IMR-90 (cell line): ENCODE measurements at regions not wholly inside any gene's neighbourhood (a gene's known extent, or its start where the extent isn't known, plus 50 kb on each side); places are given as distances from the start of the nearest gene placed in this dataset.

ENCODE experiments used
- ATAC-seq: fragments of 200-7000 bp; cut with Tn5 transposase; 2 replicates; pipeline ENCODE4 v1.9.1; 2020; ENCODE audit warnings: low read depth, mild to moderate bottlenecking, moderate library complexity
- BruUV-seq: library from RNA; stranded (reverse); fragments of 400-500 nt; replicated peaks from 2 replicates; lab custom pipeline; 2021; lab: Mats Ljungman, UMichigan
- CTCF ChIA-PET: fragments of 300-600 bp; formaldehyde crosslinking; extraction: SDS; loops from one replicate; lab custom pipeline; 2021; ENCODE audit warnings: antibody characterized with exemption; lab: Yijun Ruan, JAX
- POLR2A ChIA-PET: fragments of 300-600 bp; sonication (Branson Sonifier 250); formaldehyde crosslinking; loops from one replicate; lab custom pipeline; 2022; ENCODE audit warnings: antibody characterized with exemption; ENCODE audit not compliant: unreplicated experiment; lab: Charles Lee
- DNase-seq: peaks from one replicate; pipeline ENCODE4 v3.0.0; 2013
- H2AFZ ChIP-seq: replicated peaks from 2 replicates; pipeline ENCODE3; 2013; ENCODE audit warnings: low read length, mild to moderate bottlenecking; ENCODE audit not compliant: poor library complexity
- H2AK5ac ChIP-seq: 2 replicates; pipeline ENCODE4 v1.6.1; 2013; ENCODE audit warnings: low read depth, low read length, inconsistent platforms
- H2AK9ac ChIP-seq: replicated peaks from 2 replicates; pipeline ENCODE3; 2013; ENCODE audit warnings: mild to moderate bottlenecking, low read depth, low read length, moderate library complexity; ENCODE audit not compliant: poor library complexity
- H2BK120ac ChIP-seq: 2 replicates; pipeline ENCODE4 v1.6.1; 2013; ENCODE audit warnings: low read depth, low read length, inconsistent platforms
- H2BK15ac ChIP-seq: 3 replicates; pipeline ENCODE4 v1.6.1; 2013; ENCODE audit warnings: low read depth, low read length, inconsistent platforms
- H2BK20ac ChIP-seq: 2 replicates; pipeline ENCODE4 v1.6.1; 2013; ENCODE audit warnings: low read depth, mild to moderate bottlenecking, inconsistent platforms, low read length, moderate library complexity
- H2BK5ac ChIP-seq: 2 replicates; pipeline ENCODE4 v1.6.1; 2013; ENCODE audit warnings: mild to moderate bottlenecking, low read depth, low read length, inconsistent platforms; ENCODE audit not compliant: poor library complexity, severe bottlenecking
- H3K14ac ChIP-seq: replicated peaks from 2 replicates; pipeline ENCODE4 v1.6.1; 2013; ENCODE audit warnings: low read depth, low read length, inconsistent platforms
- H3K18ac ChIP-seq: 2 replicates; pipeline ENCODE4 v1.6.1; 2013; ENCODE audit warnings: low read depth, low read length, control low read depth
- H3K23ac ChIP-seq: 2 replicates; pipeline ENCODE4 v1.6.1; 2013; ENCODE audit warnings: low read depth, low read length, inconsistent platforms
- H3K27ac ChIP-seq: 2 replicates; pipeline ENCODE4 v1.5.1; 2013; ENCODE audit warnings: mild to moderate bottlenecking, control low read depth, low read length; ENCODE audit not compliant: insufficient read depth
- H3K27me3 ChIP-seq: 2 replicates; pipeline ENCODE4 v1.6.1; 2013; ENCODE audit warnings: low read length; ENCODE audit not compliant: control insufficient read depth, insufficient read depth
- H3K36me3 ChIP-seq: 2 replicates; pipeline ENCODE4 v1.6.1; 2013; ENCODE audit warnings: low read length, mixed read lengths; ENCODE audit not compliant: control insufficient read depth, insufficient read depth
- H3K4ac ChIP-seq: 2 replicates; pipeline ENCODE4 v1.6.1; 2013; ENCODE audit warnings: low read depth, low read length, inconsistent platforms
- H3K4me1 ChIP-seq: 2 replicates; pipeline ENCODE4 v1.6.1; 2013; ENCODE audit warnings: low read length, mixed read lengths; ENCODE audit not compliant: control insufficient read depth, insufficient read depth
- H3K4me2 ChIP-seq: 2 replicates; pipeline ENCODE4 v1.6.1; 2013; ENCODE audit warnings: low read depth, mild to moderate bottlenecking, control low read depth, low read length, moderate library complexity
- H3K4me3 ChIP-seq: 2 replicates; pipeline ENCODE4 v1.5.1; 2013; ENCODE audit warnings: low read depth, mild to moderate bottlenecking, control low read depth, low read length, moderate library complexity; ENCODE audit not compliant: insufficient read depth
- H3K56ac ChIP-seq: 2 replicates; pipeline ENCODE4 v1.6.1; 2013; ENCODE audit warnings: low read length, inconsistent platforms; ENCODE audit not compliant: insufficient read depth; ENCODE audit errors: extremely low read depth
- H3K79me1 ChIP-seq, 2 experiments: 2 replicates each; pipeline ENCODE4 v1.6.1; 2013; ENCODE audit warnings: low read length in 2 of 2, inconsistent platforms in 1 of 2, low read depth in 1 of 2
- H3K9ac ChIP-seq: 2 replicates; pipeline ENCODE4 v1.6.1; 2013; ENCODE audit warnings: low read depth, low read length, control low read depth
- H3K9me1 ChIP-seq: 2 replicates; pipeline ENCODE4 v1.6.1; 2013; ENCODE audit warnings: low read length, inconsistent platforms; ENCODE audit not compliant: insufficient read depth
- H3K9me3 ChIP-seq: 2 replicates; pipeline ENCODE4 v1.6.1; 2013; ENCODE audit warnings: low read length; ENCODE audit not compliant: control insufficient read depth, insufficient read depth
- H4K20me1 ChIP-seq: 2 replicates; pipeline ENCODE4 v1.6.1; 2013; ENCODE audit warnings: low read length, inconsistent platforms; ENCODE audit not compliant: insufficient read depth
- H4K5ac ChIP-seq: 2 replicates; pipeline ENCODE4 v1.6.1; 2013; ENCODE audit warnings: mild to moderate bottlenecking, low read depth, low read length, control low read depth
- H4K8ac ChIP-seq, 2 experiments: 2 replicates each; pipeline ENCODE4 v1.6.1; 2013; ENCODE audit warnings: low read depth in 2 of 2, low read length in 2 of 2, control low read depth in 1 of 2, inconsistent platforms in 1 of 2
- H4K91ac ChIP-seq: 2 replicates; pipeline ENCODE4 v1.6.1; 2013; ENCODE audit warnings: low read depth, low read length, inconsistent platforms; ENCODE audit not compliant: insufficient read depth
- RCOR1 ChIP-seq: IDR thresholded peaks from 2 replicates; pipeline ENCODE4 v1.6.1; 2012; ENCODE audit warnings: mild to moderate bottlenecking, low read length, improper control_type of control experiment; ENCODE audit not compliant: insufficient replicate concordance
- WGBS, 2 experiments: methylation state at CpG; one replicate each; pipeline versions ENCODE4 v1.1.5 to v1.1.7; 2013; ENCODE audit warnings: missing lambda C conversion rate in 2 of 2; ENCODE audit not compliant: insufficient read length in 1 of 2; ENCODE audit errors: extremely low coverage in 2 of 2; 5-methylcytosine and 5-hydroxymethylcytosine counted together
- dilution Hi-C: fragments of 300-500 bp; cut with HindIII; formaldehyde crosslinking; loops from one replicate; pipeline ENCODE4 v1.14.3; 2018; ENCODE audit warnings: low sequenced_read_pairs; ENCODE audit not compliant: unreplicated experiment
- in situ Hi-C: fragments of 300-500 bp; cut with MboI; formaldehyde crosslinking; loops from 3 replicates; pipeline ENCODE4 v1.14.3; 2019; ENCODE audit warnings: low sequenced_read_pairs, inconsistent platforms, mixed read lengths
- intact Hi-C: fragments of 100-400 bp; cut with micrococcal nuclease; formaldehyde crosslinking; loops from 2 replicates; pipeline ENCODE4 v1.10.0; 2022

DNA sequence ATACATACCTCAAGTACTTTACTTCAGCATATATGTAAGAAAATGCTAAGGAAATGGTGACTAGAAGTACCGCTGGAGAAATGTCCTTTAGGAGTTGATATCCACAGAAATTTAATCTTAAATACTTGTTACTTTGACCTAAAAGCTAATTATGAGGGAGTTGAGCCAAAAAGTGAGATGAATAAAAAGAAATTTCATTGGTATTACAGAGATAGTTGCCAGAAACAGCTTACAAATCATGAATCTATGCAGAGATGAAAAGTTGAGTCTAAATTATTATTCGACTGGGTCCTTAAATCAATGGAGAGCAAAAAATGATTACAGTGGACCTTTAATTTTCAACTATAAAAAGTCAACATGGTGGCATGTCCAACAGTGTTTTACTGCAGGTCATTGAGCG is 160.9 kb downstream of the MZT1 start:
- Histone ChIP-seq H2AFZ (no peak overlapping the region), H3K9me1 (no peaks in the 10 kb centered on the region), H3K9me3 (no peaks in the 10 kb centered on the region), H2AK9ac (no peak overlapping the region), H3K4me2 (no peak overlapping the region), H2AK5ac (no peak overlapping the region), H3K27me3 (no peaks in the 10 kb centered on the region), H2BK20ac (no peak overlapping the region), H3K4me3 (no peak overlapping the region), H4K91ac (no peak overlapping the region), H4K8ac (no peak overlapping the region), H3K36me3 (no peaks in the 10 kb centered on the region), H3K27ac (no peak overlapping the region), H2BK5ac (no peak overlapping the region), H3K56ac (no peak overlapping the region), H2BK120ac (no peak overlapping the region), H4K5ac (no peak overlapping the region), H3K4me1 (no peaks in the 10 kb centered on the region), H4K20me1 (no peaks in the 10 kb centered on the region), H3K14ac (no peak overlapping the region), H3K4ac (no peak overlapping the region), H2BK15ac (no peak overlapping the region), H3K23ac (no peak overlapping the region), H3K9ac (no peak overlapping the region), H3K79me1 (no peaks in the 10 kb centered on the region), H3K18ac (no peak overlapping the region)
- TF ChIP-seq RCOR1, result no peak
- ATAC-seq (no peak), DNase-seq (no peak)
- no TSS peak for BruUV-seq
- CTCF ChIA-PET, result no interaction called here
- in situ Hi-C loops (loop anchor here (25.0 kb wide), 1 partner anchor 1254 kb away; no protein-coding TSS in a partner anchor), intact Hi-C loops (loop anchor here (10.0 kb wide), 2 partner anchors 1252 to 1942 kb away; no protein-coding TSS in a partner anchor), dilution Hi-C loops (no loop called here)
- no CpG with 5 or more reads among the region's 3 CpGs for WGBS, 2 experiments
- POLR2A ChIA-PET, result no interaction called here
